GM23338 (cell line): ENCODE measurements at regions not wholly inside any gene's neighbourhood (a gene's known extent, or its start where the extent isn't known, plus 50 kb on each side); places are given as distances from the start of the nearest gene placed in this dataset.

Source experiments
- CREB1 ChIP-seq: fragments of 250-450 bp; sonication (Bioruptor Pico); IDR thresholded peaks from 2 replicates; pipeline ENCODE4 v1.5.0; 2020; ENCODE audit warnings: low read depth, mild to moderate bottlenecking, moderate library complexity
- EZH2 ChIP-seq: fragments of 200-600 bp; sonication (generic); IDR thresholded peaks from one replicate; pipeline ENCODE4 v1.8.0; 2017; ENCODE audit warnings: antibody characterized with exemption, mild to moderate bottlenecking, low read depth; ENCODE audit not compliant: unreplicated experiment
- EZH2phosphoT487 ChIP-seq: fragments of 200-600 bp; sonication (generic); IDR thresholded peaks from one replicate; pipeline ENCODE4 v1.8.1; 2018; ENCODE audit warnings: antibody characterized with exemption; ENCODE audit not compliant: unreplicated experiment
- POLR2AphosphoS5 ChIP-seq: IDR thresholded peaks from 2 replicates; pipeline ENCODE4 v1.6.1; 2016; ENCODE audit warnings: antibody characterized with exemption, low read depth
- REST ChIP-seq: IDR thresholded peaks from one replicate; pipeline ENCODE4 v1.6.1; 2018; ENCODE audit warnings: antibody characterized with exemption; ENCODE audit not compliant: unreplicated experiment
- STAT1 ChIP-seq: IDR thresholded peaks from one replicate; pipeline ENCODE4 v1.6.1; 2016; ENCODE audit warnings: antibody characterized with exemption; ENCODE audit not compliant: unreplicated experiment
- ZNF114 ChIP-seq: fragments of 250-450 bp; sonication (Bioruptor Pico); IDR thresholded peaks from 2 replicates; pipeline ENCODE4 v1.5.0; 2020; ENCODE audit warnings: mild to moderate bottlenecking, moderate library complexity
- TF ChIP-seq, protein P1 (sequence below), 2 experiments: fragments of 200-600 bp in 1 of 2; sonication (generic) in 1 of 2; conservative IDR thresholded peaks; 2 replicates each; pipeline versions ENCODE4 v1.5.1 to v1.6.1; 2016 to 2017; ENCODE audit warnings: antibody characterized with exemption in 2 of 2, low read depth in 2 of 2, mild to moderate bottlenecking in 2 of 2, moderate library complexity in 1 of 2

- TF ChIP-seq, protein P1, sequence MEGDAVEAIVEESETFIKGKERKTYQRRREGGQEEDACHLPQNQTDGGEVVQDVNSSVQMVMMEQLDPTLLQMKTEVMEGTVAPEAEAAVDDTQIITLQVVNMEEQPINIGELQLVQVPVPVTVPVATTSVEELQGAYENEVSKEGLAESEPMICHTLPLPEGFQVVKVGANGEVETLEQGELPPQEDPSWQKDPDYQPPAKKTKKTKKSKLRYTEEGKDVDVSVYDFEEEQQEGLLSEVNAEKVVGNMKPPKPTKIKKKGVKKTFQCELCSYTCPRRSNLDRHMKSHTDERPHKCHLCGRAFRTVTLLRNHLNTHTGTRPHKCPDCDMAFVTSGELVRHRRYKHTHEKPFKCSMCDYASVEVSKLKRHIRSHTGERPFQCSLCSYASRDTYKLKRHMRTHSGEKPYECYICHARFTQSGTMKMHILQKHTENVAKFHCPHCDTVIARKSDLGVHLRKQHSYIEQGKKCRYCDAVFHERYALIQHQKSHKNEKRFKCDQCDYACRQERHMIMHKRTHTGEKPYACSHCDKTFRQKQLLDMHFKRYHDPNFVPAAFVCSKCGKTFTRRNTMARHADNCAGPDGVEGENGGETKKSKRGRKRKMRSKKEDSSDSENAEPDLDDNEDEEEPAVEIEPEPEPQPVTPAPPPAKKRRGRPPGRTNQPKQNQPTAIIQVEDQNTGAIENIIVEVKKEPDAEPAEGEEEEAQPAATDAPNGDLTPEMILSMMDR (conservative IDR thresholded peaks at IDR 0.05; ENCODE audit: low read depth in 2 of 2) = no peak
- no peak for TF ChIP-seq EZH2
- TF ChIP-seq POLR2AphosphoS5 = no peak
- TF ChIP-seq ZNF114 (CRISPR knock-in tag) = no peak
- TF ChIP-seq REST = no peak
- TF ChIP-seq STAT1 = no peak
- TF ChIP-seq EZH2phosphoT487 = no peak
- no peak for TF ChIP-seq CREB1 (CRISPR knock-in tag)
Measured at GRCh38 chr15:56523521-56523920, 58.6 kb upstream of the MNS1 start.
